ENCODE measurements at regions not wholly inside any gene's neighbourhood (a gene's known extent, or its start where the extent isn't known, plus 50 kb on each side); places are given as distances from the start of the nearest gene placed in this dataset.
"Not testable (repeated sequence)": the region's sequence is repeated elsewhere in the genome, so short reads cannot be mapped to it uniquely, and the experiment has no call there.

DNA sequence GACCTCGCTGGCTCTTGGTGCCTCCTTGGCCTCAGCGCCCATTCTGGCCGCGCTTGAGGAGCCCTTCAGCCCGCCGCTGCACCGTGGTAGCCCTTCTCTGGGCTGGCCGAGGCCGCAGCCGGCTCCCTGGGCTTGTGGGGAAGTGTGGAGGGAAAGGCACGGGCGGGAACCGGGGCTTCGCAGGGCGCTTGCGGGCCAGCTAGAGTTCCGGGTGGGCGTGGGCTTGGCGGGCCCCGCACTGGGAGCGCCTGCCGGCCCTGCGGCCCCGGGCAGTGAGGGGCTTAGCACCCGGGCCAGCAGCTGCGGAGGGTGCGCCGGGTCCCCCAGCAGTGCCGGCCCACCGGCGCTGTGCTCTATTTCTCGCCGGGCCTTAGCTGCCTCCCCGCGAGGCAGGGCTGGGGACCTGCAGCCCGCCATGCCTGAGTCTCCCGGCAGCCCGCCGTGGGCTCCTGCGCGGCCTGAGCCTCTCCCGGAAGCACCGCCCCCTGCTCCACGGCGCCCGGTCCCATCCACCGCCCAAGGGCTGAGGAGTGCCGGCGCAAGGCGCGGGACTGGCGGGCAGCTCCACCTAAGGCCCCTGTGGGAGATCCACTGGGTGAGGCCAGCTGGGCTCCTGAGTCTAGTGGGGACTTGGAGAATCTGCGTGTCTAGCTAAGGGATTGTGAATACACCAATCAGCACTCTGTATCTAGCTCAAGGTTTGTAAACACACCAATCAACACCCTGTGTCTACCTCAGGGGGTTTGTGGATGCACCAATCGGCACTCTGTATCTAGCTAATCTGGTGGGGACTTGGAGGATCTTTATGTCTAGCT is 141.1 kb downstream of the SLCO4C1 start:
- DNase-seq: not testable (repeated sequence)

GRCh38 chr5:102154291-102154690 is 141.8 kb downstream of the SLCO4C1 start:
- no peak for DNase-seq

GRCh38 chr5:102153003-102153759 is 142.9 kb downstream of the SLCO4C1 start:
- no peak for DNase-seq

GRCh38 chr5:102139029-102139428 is 157.1 kb downstream of the SLCO4C1 start:
- DNase-seq: no peak

DNA sequence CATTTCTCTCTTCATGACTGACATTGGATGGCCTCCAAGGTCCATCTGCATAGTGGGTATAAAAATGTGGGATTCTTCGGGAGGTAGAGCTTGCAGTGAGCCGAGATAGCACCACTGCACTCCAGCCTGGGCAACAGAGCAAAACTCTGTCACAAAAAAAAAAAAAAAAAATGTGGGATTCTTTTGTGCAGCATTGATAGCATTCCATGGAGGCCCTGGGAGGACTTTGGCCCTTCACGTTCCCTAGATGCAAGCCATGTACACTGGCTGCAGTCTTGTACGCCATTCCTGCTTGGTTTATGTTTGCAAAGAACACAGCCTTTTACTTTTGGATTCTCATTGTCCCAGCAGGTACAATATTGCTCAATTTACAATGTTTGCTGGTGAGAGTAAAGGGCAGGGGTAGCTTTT is 157.8 kb downstream of the SLCO4C1 start:
- no peak for DNase-seq

DNA sequence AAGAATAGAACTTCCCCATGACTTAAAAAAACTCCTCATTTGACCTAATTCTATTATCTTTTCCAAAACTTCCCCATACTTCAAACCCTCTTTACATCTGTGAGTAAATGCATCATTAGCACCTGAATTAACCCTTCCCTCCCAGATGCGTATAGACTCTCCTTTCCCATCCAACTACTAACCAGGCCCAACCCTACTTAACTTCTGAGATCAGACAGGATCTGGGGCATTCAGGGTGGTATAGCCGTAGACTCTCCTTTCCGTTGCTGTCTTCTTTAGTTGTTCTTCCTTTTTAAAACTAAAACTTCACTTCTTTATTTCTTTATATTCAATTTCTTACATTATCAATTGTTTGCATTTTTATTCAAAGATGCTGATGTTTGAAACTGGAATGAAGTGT is 165.2 kb downstream of the SLCO4C1 start:
- DNase-seq: no peak

DNA sequence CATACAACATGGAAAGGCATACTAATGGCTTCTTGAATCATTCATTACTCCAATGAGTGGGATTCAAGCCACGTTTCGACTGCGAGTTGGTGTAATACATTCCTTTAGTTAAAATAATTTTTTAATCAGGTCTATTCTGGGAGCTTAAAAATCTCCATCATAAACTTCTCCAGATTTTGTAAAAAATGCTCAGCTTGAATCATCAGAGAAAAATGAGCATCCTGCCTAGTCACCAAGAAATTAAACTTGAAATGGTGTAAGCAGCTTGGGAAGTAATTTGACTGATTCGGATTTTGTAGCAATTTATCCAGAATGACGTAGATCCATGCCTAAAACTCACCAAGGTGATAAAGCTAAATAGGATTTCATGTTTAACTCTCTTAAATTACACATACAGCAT is 165.7 kb downstream of the SLCO4C1 start:
- no peak for DNase-seq

GRCh38 chr5:102119252-102119651 is 176.8 kb downstream of the SLCO4C1 start:
- DNase-seq: no peak

DNA sequence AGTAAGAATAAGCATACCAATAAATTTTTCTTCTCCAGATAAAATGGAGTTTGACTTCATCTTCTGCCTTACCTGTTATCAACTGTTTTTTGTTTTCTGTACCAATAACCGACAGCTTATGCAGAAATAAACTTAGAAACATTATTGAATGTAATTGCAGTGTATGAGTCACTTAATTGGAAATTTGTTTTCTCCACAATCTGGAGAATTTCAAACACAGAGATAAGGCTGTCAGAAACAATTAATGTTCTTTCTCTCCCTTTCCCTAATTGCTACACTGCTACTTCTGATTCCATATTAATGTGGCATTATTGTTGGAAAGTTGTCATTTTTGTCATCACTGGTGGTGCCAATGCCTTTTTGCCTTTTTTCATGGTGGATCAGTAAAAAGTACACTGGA is 180.3 kb downstream of the SLCO4C1 start:
- no peak for DNase-seq

- no peak for DNase-seq
These were observed 181.5 kb downstream of the SLCO4C1 start for GRCh38 chr5:102114525-102115069.

- no peak for DNase-seq
These were observed 188.2 kb downstream of the SLCO4C1 start for GRCh38 chr5:102107865-102108264.

DNA sequence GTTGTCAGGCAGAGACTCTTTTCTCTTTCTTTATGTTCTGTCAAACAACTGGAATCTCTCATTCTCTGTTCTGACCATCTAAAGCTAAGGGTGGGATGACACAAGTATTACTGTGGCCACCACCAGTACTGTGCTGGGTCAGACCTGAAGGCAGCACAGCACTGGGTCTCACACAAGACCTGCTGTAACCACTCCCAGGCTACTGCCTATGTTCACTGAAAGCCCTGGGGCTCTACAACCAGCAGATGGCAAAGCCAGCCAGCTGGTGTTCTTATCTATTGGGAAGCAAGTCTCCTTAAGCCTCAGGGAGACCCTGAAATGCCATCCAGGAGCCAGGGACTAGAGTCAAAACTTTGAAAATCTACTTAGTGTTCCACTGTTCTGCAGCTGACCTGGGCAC is 189.5 kb downstream of the SLCO4C1 start:
- no peak for DNase-seq

DNA sequence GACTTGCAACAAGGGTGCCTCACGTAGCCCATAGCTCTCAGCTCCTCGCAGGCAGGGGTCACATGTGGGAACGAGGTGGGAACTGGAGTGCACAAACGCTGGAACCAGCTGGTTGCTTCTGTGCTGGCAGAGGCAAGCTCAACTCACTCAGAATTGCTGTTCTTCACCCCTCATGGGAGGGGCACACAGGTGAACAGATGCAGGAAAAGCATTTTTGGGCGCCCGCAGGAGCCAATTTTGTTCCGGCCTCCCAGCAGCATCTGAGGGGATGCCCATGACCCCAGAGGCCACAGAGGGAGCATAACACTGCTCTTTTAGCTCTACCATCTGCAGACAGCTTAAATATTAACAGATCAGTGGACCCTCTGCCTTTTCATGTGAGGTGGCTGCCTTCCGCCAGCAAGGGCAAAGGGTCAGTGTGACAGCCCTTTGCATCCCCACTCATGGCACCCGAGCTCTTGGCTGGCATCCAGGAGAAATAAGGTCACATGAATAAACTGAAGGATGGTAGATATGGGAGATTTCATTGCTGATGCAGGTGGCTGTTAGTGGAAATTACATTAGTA is 196.2 kb downstream of the SLCO4C1 start:
- no peak for DNase-seq

DNA sequence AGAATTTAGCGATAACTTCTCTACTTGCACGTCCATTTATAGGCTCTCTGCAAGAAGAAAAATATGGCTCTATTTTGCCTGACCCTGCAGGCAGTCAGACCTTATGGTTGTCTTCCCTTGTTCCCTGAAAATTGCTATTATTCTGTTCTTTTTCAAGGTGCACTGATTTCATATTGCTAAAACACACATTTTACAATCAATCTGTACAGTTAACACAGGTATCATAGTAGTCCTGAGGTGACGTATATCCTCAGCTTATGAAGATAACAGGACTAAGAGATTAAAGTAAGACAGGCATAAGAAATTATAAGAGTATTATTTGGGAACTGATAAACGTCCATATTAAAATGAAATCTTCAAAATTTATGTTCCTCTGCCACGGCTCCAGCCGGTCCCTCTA is 197.0 kb downstream of the SLCO4C1 start:
- DNase-seq: not testable (repeated sequence)

GRCh38 chr5:102098606-102099005 is 197.5 kb downstream of the SLCO4C1 start:
- not testable (repeated sequence) for DNase-seq

GRCh38 chr5:102090770-102091169 is 205.3 kb downstream of the SLCO4C1 start:
- DNase-seq: no peak

- no peak for DNase-seq
These were observed 206.2 kb downstream of the SLCO4C1 start for GRCh38 chr5:102089883-102090282.

- no peak for DNase-seq
These were observed 208.2 kb downstream of the SLCO4C1 start for GRCh38 chr5:102087906-102088305.

GRCh38 chr5:102080288-102080687 is 215.8 kb downstream of the SLCO4C1 start:
- no peak for DNase-seq

GRCh38 chr5:102077920-102078319 is 218.2 kb downstream of the SLCO4C1 start:
- DNase-seq: no peak

- DNase-seq: no peak
These were observed 226.1 kb downstream of the SLCO4C1 start for GRCh38 chr5:102069974-102070373.

DNA sequence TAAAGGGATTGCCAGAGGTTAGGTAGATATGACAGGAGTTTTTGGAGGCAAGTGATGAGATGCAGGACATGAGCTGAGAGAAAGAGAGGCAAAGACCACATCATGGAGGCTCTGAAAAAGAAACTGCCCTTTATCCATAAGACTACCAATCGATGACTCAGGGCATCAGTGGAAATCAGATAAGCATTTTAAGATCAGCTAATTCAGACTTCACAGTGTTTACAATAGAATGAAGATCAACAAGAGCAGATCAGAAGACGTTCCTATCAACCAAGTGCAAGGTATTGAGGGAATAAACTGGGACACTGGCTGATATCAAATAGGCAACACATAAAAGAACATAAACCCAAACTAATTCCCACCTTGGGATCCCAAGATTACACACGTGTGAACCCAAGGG is 227.2 kb downstream of the SLCO4C1 start:
- no peak for DNase-seq

DNA sequence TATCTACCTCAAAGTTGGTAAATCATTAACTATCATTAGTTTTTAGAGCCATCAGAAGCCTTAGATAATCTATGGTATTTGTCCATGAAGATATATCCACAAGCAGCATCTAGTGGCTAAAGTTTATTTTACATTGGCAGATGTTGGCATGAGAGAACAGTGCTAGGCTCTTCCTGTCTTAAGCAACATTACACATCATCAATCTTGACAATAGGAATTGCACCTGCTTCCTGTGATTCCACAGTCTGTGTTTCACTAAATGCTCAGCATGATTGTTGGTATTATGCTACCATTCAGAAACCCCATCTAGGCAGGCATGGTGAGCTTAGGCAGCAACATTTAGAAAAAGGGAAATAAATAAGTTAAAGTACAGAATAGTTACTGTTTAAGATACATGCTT is 246.6 kb downstream of the SLCO4C1 start:
- no peak for DNase-seq

DNA sequence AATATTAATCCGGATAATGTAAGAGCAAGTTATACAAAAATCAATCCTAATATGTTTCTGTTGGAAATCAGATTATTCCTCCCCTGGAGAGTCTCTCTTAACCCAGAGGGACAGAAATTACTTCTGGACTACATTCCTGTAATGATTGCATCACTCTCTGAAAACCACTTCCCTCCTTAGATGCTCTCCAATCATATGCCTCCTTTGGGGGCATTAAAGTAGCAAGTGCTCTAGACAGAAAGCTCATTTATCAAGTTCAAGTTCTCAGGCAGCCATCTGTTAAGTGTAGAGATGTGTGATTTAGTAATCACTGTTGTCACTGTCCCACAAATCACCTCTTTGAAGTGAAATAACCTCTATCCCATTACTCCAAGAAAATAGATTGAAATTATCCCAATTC is 247.1 kb downstream of the SLCO4C1 start:
- no peak for DNase-seq

Data from stimulated activated CD4-positive, alpha-beta T cell treated with anti-CD3 and anti-CD28 coated beads, Interleukin-4, amount 100 ng/mL, for 24 hours (primary cell).